ENCODE measurements at regions not wholly inside any gene's neighbourhood (a gene's known extent, or its start where the extent isn't known, plus 50 kb on each side); places are given as distances from the start of the nearest gene placed in this dataset.

- TF ChIP-seq, protein P1, sequence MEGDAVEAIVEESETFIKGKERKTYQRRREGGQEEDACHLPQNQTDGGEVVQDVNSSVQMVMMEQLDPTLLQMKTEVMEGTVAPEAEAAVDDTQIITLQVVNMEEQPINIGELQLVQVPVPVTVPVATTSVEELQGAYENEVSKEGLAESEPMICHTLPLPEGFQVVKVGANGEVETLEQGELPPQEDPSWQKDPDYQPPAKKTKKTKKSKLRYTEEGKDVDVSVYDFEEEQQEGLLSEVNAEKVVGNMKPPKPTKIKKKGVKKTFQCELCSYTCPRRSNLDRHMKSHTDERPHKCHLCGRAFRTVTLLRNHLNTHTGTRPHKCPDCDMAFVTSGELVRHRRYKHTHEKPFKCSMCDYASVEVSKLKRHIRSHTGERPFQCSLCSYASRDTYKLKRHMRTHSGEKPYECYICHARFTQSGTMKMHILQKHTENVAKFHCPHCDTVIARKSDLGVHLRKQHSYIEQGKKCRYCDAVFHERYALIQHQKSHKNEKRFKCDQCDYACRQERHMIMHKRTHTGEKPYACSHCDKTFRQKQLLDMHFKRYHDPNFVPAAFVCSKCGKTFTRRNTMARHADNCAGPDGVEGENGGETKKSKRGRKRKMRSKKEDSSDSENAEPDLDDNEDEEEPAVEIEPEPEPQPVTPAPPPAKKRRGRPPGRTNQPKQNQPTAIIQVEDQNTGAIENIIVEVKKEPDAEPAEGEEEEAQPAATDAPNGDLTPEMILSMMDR (conservative IDR thresholded peaks at IDR 0.05; ENCODE audit: control insufficient read depth, insufficient read depth, low read depth, low read length) = no peak
- DNase-seq (ENCODE audit: low read depth) = peak; percentile 0
- H3K4me3 ChIP-seq (ENCODE audit: control insufficient read depth, low read depth, low read length) = no peak overlapping the region
These were observed 417.4 kb downstream of the TMA16 start for GRCh38 chr4:163911891-163912290.

- DNase-seq (ENCODE audit: low read depth) = no peak
- TF ChIP-seq, protein P1 (conservative IDR thresholded peaks at IDR 0.05; ENCODE audit: control insufficient read depth, insufficient read depth, low read depth, low read length) = no peak
- H3K4me3 ChIP-seq (ENCODE audit: control insufficient read depth, low read depth, low read length) = no peak overlapping the region
These were observed 419.1 kb downstream of the TMA16 start for GRCh38 chr4:163913571-163913970.

GRCh38 chr4:163915896-163916295 is 421.4 kb downstream of the TMA16 start:
- H3K4me3 ChIP-seq (ENCODE audit: control insufficient read depth, low read depth, low read length) = no peak overlapping the region
- TF ChIP-seq, protein P1 (conservative IDR thresholded peaks at IDR 0.05; ENCODE audit: control insufficient read depth, insufficient read depth, low read depth, low read length) = no peak
- DNase-seq (ENCODE audit: low read depth) = no peak

DNA sequence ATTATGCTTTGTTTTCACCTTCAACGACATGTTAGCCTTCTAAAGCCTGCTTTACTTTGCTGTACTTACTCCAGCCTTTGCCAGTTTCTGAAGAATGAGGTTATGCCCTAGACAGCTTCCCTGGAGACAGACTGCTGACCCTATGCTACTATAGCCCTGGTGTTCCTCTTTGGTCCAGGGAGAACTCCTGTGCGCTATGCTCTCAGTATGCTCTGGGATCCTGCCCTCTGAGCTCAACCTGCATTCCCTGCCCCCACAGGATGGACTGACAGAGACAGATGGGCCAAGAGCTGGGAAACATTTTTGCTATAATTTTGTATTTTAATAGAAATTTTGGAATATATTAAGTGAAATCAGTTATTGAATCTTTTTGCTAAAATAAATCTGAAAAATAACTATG is 425.9 kb downstream of the TMA16 start:
- TF ChIP-seq, protein P1 (conservative IDR thresholded peaks at IDR 0.05; ENCODE audit: control insufficient read depth, insufficient read depth, low read depth, low read length) = no peak
- DNase-seq (ENCODE audit: low read depth) = no peak
- H3K4me3 ChIP-seq (ENCODE audit: control insufficient read depth, low read depth, low read length) = no peak overlapping the region

- TF ChIP-seq, protein P1 (conservative IDR thresholded peaks at IDR 0.05; ENCODE audit: control insufficient read depth, insufficient read depth, low read depth, low read length) = no peak
- H3K4me3 ChIP-seq (ENCODE audit: control insufficient read depth, low read depth, low read length) = no peak overlapping the region
- no peak for DNase-seq (ENCODE audit: low read depth)
These were observed 427.8 kb downstream of the TMA16 start for GRCh38 chr4:163922302-163922701.

DNA sequence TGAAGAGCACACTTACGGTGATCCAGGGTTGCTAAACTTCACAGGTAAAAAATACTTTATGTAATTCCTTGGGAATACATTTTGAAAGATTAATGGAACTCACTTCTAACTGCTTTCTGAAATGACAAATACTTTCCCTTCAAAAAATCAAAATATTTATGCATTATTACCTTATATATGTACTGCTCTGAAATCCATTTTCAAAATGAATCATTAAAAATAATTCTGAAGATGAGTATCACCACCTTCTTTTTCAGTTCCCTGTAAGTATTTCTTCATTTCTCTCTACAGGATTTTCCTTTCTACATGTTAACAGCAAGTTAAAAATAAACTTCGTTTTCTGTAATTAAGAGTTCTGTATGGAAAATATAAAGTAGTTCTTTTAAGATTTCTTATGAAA is 428.6 kb downstream of the TMA16 start:
- no peak for DNase-seq (ENCODE audit: low read depth)
- no peak overlapping the region for H3K4me3 ChIP-seq (ENCODE audit: control insufficient read depth, low read depth, low read length)
- TF ChIP-seq, protein P1 (conservative IDR thresholded peaks at IDR 0.05; ENCODE audit: control insufficient read depth, insufficient read depth, low read depth, low read length) = no peak

- DNase-seq (ENCODE audit: low read depth) = no peak
- TF ChIP-seq, protein P1 (conservative IDR thresholded peaks at IDR 0.05; ENCODE audit: control insufficient read depth, insufficient read depth, low read depth, low read length) = no peak
- H3K4me3 ChIP-seq (ENCODE audit: control insufficient read depth, low read depth, low read length) = no peak overlapping the region
These were observed 435.6 kb downstream of the TMA16 start for GRCh38 chr4:163930086-163930485.

All from fibroblast of mammary gland (primary cell).